Coronary artery (tissue), 2 donors: ENCODE measurements at regions not wholly inside any gene's neighbourhood (a gene's known extent, or its start where the extent isn't known, plus 50 kb on each side); places are given as distances from the start of the nearest gene placed in this dataset.

Source experiments
- DNase-seq: peaks from one replicate; pipeline ENCODE4 v3.0.0-alpha.2; 2017; ENCODE audit warnings: low spot score
- H3K27ac ChIP-seq, 2 donors: fragments of 200-600 bp; sonication (generic); one replicate each; pipeline ENCODE4 v1.5.1; 2016 to 2019
- H3K4me3 ChIP-seq: fragments of 200-600 bp; sonication (generic); 2 replicates; pipeline ENCODE4 v1.5.1; 2016; ENCODE audit warnings: mild to moderate bottlenecking, moderate library complexity
- CTCF ChIP-seq: fragments of 200-600 bp; sonication (generic); IDR thresholded peaks from one replicate; pipeline ENCODE4 v1.5.1; 2019; ENCODE audit warnings: antibody characterized with exemption

- no peak for DNase-seq
- H3K27ac ChIP-seq = no peak overlapping the region
- no peak for TF ChIP-seq CTCF
- no peak overlapping the region for H3K4me3 ChIP-seq
Measured at GRCh38 chrX:134186362-134187121, 50.4 kb upstream of the CCDC160 start.
